ENCODE measurements at regions not wholly inside any gene's neighbourhood (a gene's known extent, or its start where the extent isn't known, plus 50 kb on each side); places are given as distances from the start of the nearest gene placed in this dataset.
"Not testable (repeated sequence)": the region's sequence is repeated elsewhere in the genome, so short reads cannot be mapped to it uniquely, and the experiment has no call there.

GRCh38 chr16:35600161-35600555, 2140.7 kb downstream of the TP53TG3F start:
- TF ChIP-seq CTCF, POLR2A, POLR2AphosphoS5 (IDR thresholded peaks at IDR 0.05): not testable (repeated sequence)
